ENCODE measurements at regions not wholly inside any gene's neighbourhood (a gene's known extent, or its start where the extent isn't known, plus 50 kb on each side); places are given as distances from the start of the nearest gene placed in this dataset.
"Not testable (repeated sequence)": the region's sequence is repeated elsewhere in the genome, so short reads cannot be mapped to it uniquely, and the experiment has no call there.

DNA sequence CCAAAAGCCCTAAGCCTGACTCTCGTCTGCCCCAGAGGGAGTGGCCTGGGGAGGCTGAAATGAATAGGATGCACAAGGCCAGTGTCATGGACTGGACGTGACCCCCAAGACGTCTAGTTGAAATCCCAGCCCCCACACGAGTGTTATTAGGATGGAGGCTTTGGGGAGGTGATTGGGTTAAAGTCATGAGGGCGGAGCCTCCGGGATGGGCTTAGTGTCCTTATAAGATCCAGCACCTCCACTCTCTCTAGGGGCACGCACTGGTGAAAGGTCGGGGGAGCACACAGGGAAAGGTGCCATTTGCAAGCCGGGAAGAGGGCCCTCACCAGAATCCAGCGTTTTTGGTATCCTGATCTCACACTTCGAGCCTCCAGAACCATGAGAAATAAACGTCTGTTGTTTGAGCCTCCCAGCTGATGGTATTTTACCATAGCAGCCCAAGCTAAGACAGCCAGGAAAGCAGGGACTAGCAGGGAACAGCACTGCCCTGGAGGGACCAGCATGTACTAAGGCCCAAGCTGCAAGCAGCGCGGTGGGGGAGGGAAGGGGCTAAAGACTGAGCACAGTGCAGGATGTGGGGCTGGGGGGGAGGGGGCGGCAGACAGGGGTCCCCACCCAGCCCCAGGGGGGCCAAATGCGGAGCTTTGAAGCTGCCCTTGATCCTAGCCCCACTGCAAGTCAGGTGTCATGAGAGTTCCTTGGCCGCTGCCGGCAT is 78.3 kb upstream of the NCOR2 start:
- no peak for TF ChIP-seq ARNTL (CRISPR knock-in tag; IDR thresholded peaks at IDR 0.05; ENCODE audit: borderline replicate concordance, low read depth)
- no peak for TF ChIP-seq ZNF70 (CRISPR knock-in tag; IDR thresholded peaks at IDR 0.05)
- no peak for TF ChIP-seq TCF4 (CRISPR knock-in tag; IDR thresholded peaks at IDR 0.05; ENCODE audit: borderline replicate concordance)
- TF ChIP-seq TOX (CRISPR knock-in tag; IDR thresholded peaks at IDR 0.05; ENCODE audit: borderline replicate concordance), result no peak
- TF ChIP-seq, protein P1, sequence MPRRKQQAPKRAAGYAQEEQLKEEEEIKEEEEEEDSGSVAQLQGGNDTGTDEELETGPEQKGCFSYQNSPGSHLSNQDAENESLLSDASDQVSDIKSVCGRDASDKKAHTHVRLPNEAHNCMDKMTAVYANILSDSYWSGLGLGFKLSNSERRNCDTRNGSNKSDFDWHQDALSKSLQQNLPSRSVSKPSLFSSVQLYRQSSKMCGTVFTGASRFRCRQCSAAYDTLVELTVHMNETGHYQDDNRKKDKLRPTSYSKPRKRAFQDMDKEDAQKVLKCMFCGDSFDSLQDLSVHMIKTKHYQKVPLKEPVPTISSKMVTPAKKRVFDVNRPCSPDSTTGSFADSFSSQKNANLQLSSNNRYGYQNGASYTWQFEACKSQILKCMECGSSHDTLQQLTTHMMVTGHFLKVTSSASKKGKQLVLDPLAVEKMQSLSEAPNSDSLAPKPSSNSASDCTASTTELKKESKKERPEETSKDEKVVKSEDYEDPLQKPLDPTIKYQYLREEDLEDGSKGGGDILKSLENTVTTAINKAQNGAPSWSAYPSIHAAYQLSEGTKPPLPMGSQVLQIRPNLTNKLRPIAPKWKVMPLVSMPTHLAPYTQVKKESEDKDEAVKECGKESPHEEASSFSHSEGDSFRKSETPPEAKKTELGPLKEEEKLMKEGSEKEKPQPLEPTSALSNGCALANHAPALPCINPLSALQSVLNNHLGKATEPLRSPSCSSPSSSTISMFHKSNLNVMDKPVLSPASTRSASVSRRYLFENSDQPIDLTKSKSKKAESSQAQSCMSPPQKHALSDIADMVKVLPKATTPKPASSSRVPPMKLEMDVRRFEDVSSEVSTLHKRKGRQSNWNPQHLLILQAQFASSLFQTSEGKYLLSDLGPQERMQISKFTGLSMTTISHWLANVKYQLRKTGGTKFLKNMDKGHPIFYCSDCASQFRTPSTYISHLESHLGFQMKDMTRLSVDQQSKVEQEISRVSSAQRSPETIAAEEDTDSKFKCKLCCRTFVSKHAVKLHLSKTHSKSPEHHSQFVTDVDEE (CRISPR knock-in tag; IDR thresholded peaks at IDR 0.05), result no peak
- no peak for TF ChIP-seq CSDC2 (CRISPR knock-in tag; IDR thresholded peaks at IDR 0.05)
- TF ChIP-seq PATZ1 (CRISPR knock-in tag; IDR thresholded peaks at IDR 0.05; ENCODE audit: borderline replicate concordance), result no peak
- TF ChIP-seq ZC3H10 (CRISPR knock-in tag; IDR thresholded peaks at IDR 0.05), result no peak
- TF ChIP-seq CREB5 (CRISPR knock-in tag; IDR thresholded peaks at IDR 0.05; ENCODE audit: low read depth), result no peak
- TF ChIP-seq ISL1 (CRISPR knock-in tag; IDR thresholded peaks at IDR 0.05), result no peak
- TF ChIP-seq GLIS3 (CRISPR knock-in tag; IDR thresholded peaks at IDR 0.05), result no peak
- TF ChIP-seq ZFP30 (CRISPR knock-in tag; IDR thresholded peaks at IDR 0.05), result no peak
- TF ChIP-seq ZFP3 (CRISPR knock-in tag; IDR thresholded peaks at IDR 0.05), result no peak
- no peak for TF ChIP-seq BACH2 (CRISPR knock-in tag; IDR thresholded peaks at IDR 0.05; ENCODE audit: borderline replicate concordance)
- no peak for TF ChIP-seq CSRNP3 (CRISPR knock-in tag; IDR thresholded peaks at IDR 0.05)
- no peak for TF ChIP-seq PPARA (CRISPR knock-in tag; IDR thresholded peaks at IDR 0.05; ENCODE audit: borderline replicate concordance)
- TF ChIP-seq OSR1 (CRISPR knock-in tag; IDR thresholded peaks at IDR 0.05), result no peak
- no peak for TF ChIP-seq POU6F1 (CRISPR knock-in tag; IDR thresholded peaks at IDR 0.05; ENCODE audit: borderline replicate concordance, low read depth)
- no peak for TF ChIP-seq ZNF565 (CRISPR knock-in tag; conservative IDR thresholded peaks at IDR 0.05; ENCODE audit: low read depth)
- no peak for TF ChIP-seq ZNF8 (CRISPR knock-in tag; IDR thresholded peaks at IDR 0.05)
- 0 out of 3 replicates have a peak, but pooled peaks have one; percentile 27 for ATAC-seq

- not testable (repeated sequence) for ATAC-seq
Observed at GRCh38 chr12:124643768-124644167, 76.4 kb upstream of the NCOR2 start.

DNA sequence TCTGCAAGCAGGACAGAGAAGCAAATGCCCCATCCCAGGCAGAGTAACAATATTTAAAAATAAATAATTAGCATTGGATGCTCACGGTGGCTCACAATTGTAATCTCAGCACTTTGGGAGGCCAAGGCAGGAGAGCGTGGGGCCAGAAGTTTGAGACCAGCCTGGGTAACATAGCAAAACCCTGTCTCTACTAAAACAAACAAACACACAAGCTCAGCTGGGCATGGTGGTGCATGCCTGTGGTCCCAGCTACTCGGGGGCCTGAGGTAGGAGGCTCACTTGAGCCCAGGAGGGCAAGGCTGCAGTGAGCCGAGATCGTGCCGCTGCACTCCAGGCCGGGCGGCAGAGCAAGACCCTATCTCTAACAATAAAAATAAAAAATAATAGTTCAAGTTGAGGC is 74.7 kb upstream of the NCOR2 start:
- no peak for ATAC-seq
- no peak for TF ChIP-seq ZNF565 (CRISPR knock-in tag; conservative IDR thresholded peaks at IDR 0.05; ENCODE audit: low read depth)
- no peak for TF ChIP-seq RARB (CRISPR knock-in tag; IDR thresholded peaks at IDR 0.05)
- no peak for TF ChIP-seq ZFP3 (CRISPR knock-in tag; IDR thresholded peaks at IDR 0.05)
- TF ChIP-seq ZC3H10 (CRISPR knock-in tag; IDR thresholded peaks at IDR 0.05), result no peak
- TF ChIP-seq OSR1 (CRISPR knock-in tag; IDR thresholded peaks at IDR 0.05), result no peak
- no peak for TF ChIP-seq CREB5 (CRISPR knock-in tag; IDR thresholded peaks at IDR 0.05; ENCODE audit: low read depth)
- no peak for TF ChIP-seq TCF4 (CRISPR knock-in tag; IDR thresholded peaks at IDR 0.05; ENCODE audit: borderline replicate concordance)
- TF ChIP-seq PATZ1 (CRISPR knock-in tag; IDR thresholded peaks at IDR 0.05; ENCODE audit: borderline replicate concordance), result no peak
- no peak for TF ChIP-seq CSRNP3 (CRISPR knock-in tag; IDR thresholded peaks at IDR 0.05)

Measured in SK-N-SH treated with all-trans-retinoic acid at 6 μM for 48 hours (cell line).